ENCODE measurements at regions not wholly inside any gene's neighbourhood (a gene's known extent, or its start where the extent isn't known, plus 50 kb on each side); places are given as distances from the start of the nearest gene placed in this dataset.
"Not testable (repeated sequence)": the region's sequence is repeated elsewhere in the genome, so short reads cannot be mapped to it uniquely, and the experiment has no call there.

- H3K27me3 ChIP-seq (ENCODE audit: control insufficient read depth, insufficient read depth, low read length) = no peaks in the 10 kb centered on the region
- ChIA-PET CTCF (no interaction called here), POLR2A (no interaction called here)
- TF ChIP-seq POLR2AphosphoS5 (IDR thresholded peaks at IDR 0.05; ENCODE audit: low read depth, low read length) (no peak), TCF7L2 (IDR thresholded peaks at IDR 0.05; ENCODE audit: low read depth, low read length) (no peak), REST (IDR thresholded peaks at IDR 0.05; ENCODE audit: insufficient read depth in 1 of 2, low read depth in 2 of 2, low read length in 1 of 2) (no peak), CTCF (IDR thresholded peaks at IDR 0.05) (no peak), SIN3A (IDR thresholded peaks at IDR 0.05; ENCODE audit: borderline replicate concordance, insufficient read depth, low read depth, low read length) (no peak)
- ATAC-seq = no peak
- no peaks in the 10 kb centered on the region for H3K4me1 ChIP-seq (ENCODE audit: control insufficient read depth, insufficient read depth, low read length)
- no TSS peak for BruUV-seq (replicated peaks)
- no peaks in the 10 kb centered on the region for H3K36me3 ChIP-seq (ENCODE audit: control insufficient read depth, insufficient read depth, low read length)
- no peak overlapping the region for H3K27ac ChIP-seq (ENCODE audit: low read length)
- H3K9me3 ChIP-seq (ENCODE audit: control insufficient read depth, insufficient read depth, low read depth, low read length) = no peaks in the 10 kb centered on the region
- in situ Hi-C loops (cut with HindIII; ENCODE audit: low pct_unique_long_range_greater_than_20kb, low sequenced_read_pairs) (no loop called here), intact Hi-C loops (cut with micrococcal nuclease; ENCODE audit: unreplicated experiment) (no loop called here)
- no peak for DNase-seq (ENCODE audit: low read depth, low spot score)
- no peak overlapping the region for H3K4me3 ChIP-seq (ENCODE audit: low read depth in 2 of 2, low read length in 2 of 2)
Measured at GRCh38 chr16:79946252-79946651, 345.7 kb upstream of the MAF start.

DNA sequence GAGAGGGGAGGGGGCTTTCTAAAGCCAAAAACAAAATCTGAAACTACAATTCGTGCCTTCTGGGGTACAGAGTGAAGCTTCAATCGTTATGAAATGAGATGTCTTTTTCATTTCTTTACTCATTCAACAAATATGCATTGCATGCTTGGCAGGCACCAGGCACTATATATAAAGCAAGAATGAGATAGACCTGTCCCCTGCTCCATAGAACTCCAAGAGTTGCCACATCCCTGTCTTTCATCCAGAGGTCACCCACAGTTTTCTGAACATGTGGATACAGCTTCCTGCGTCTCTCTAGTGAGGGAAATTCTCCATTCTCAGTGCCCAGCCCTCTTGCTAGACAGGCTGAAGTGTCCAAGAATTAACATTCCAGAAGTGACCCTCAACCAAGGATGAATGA is 343.2 kb upstream of the MAF start:
- TF ChIP-seq SIN3A (IDR thresholded peaks at IDR 0.05; ENCODE audit: borderline replicate concordance, insufficient read depth, low read depth, low read length) = no peak

DNA sequence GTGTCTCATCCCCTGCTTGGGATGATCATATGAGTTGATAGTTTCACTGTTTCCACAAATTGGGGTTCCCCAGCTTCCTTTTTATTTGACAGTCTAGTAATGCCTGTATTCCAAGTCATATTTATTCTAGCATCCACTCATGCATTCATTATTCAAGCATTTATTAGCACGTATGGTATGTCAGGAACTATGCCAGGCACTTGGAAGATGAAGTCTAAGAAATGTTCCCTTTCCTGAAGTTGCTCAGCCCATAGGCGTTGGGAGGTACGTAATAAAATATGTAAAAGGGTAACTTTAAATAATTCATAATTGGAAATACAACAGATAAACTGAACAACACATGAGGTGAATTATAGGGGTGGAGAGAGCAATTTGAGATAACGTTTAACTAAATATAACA is 338.0 kb upstream of the MAF start:
- no peak for DNase-seq (ENCODE audit: low read depth, low spot score)
- Histone ChIP-seq H3K4me1 (ENCODE audit: control insufficient read depth, insufficient read depth, low read length) (no peaks in the 10 kb centered on the region), H3K27me3 (ENCODE audit: control insufficient read depth, insufficient read depth, low read length) (no peaks in the 10 kb centered on the region), H3K4me3 (ENCODE audit: low read depth in 2 of 2, low read length in 2 of 2) (no peak overlapping the region), H3K9me3 (ENCODE audit: control insufficient read depth, insufficient read depth, low read depth, low read length) (no peaks in the 10 kb centered on the region), H3K36me3 (ENCODE audit: control insufficient read depth, insufficient read depth, low read length) (no peaks in the 10 kb centered on the region), H3K27ac (ENCODE audit: low read length) (no peak overlapping the region)
- ChIA-PET POLR2A (no interaction called here), CTCF (no interaction called here)
- intact Hi-C loops (cut with micrococcal nuclease; ENCODE audit: unreplicated experiment) (no loop called here), in situ Hi-C loops (cut with HindIII; ENCODE audit: low pct_unique_long_range_greater_than_20kb, low sequenced_read_pairs) (no loop called here)
- BruUV-seq (replicated peaks) = no TSS peak
- ATAC-seq = no peak
- no peak for TF ChIP-seq REST (IDR thresholded peaks at IDR 0.05; ENCODE audit: insufficient read depth in 1 of 2, low read depth in 2 of 2, low read length in 1 of 2)
- no peak for TF ChIP-seq POLR2AphosphoS5 (IDR thresholded peaks at IDR 0.05; ENCODE audit: low read depth, low read length)
- TF ChIP-seq CTCF (IDR thresholded peaks at IDR 0.05) = no peak
- TF ChIP-seq SIN3A (IDR thresholded peaks at IDR 0.05; ENCODE audit: borderline replicate concordance, insufficient read depth, low read depth, low read length) = no peak
- TF ChIP-seq TCF7L2 (IDR thresholded peaks at IDR 0.05; ENCODE audit: low read depth, low read length) = no peak

More for the DNA sequence above, 343.2 kb upstream of the MAF start:
- no peak for ATAC-seq
- H3K27ac ChIP-seq (ENCODE audit: low read length) = no peak overlapping the region
- intact Hi-C loops (cut with micrococcal nuclease; ENCODE audit: unreplicated experiment) (no loop called here), in situ Hi-C loops (cut with HindIII; ENCODE audit: low pct_unique_long_range_greater_than_20kb, low sequenced_read_pairs) (no loop called here)
- no peaks in the 10 kb centered on the region for H3K27me3 ChIP-seq (ENCODE audit: control insufficient read depth, insufficient read depth, low read length)
- H3K4me1 ChIP-seq (ENCODE audit: control insufficient read depth, insufficient read depth, low read length) = no peaks in the 10 kb centered on the region
- no peak for DNase-seq (ENCODE audit: low read depth, low spot score)
- no peak overlapping the region for H3K4me3 ChIP-seq (ENCODE audit: low read depth in 2 of 2, low read length in 2 of 2)
- no peaks in the 10 kb centered on the region for H3K36me3 ChIP-seq (ENCODE audit: control insufficient read depth, insufficient read depth, low read length)
- CTCF ChIA-PET = no interaction called here
- H3K9me3 ChIP-seq (ENCODE audit: control insufficient read depth, insufficient read depth, low read depth, low read length) = no peaks in the 10 kb centered on the region
- BruUV-seq (replicated peaks) = no TSS peak
- POLR2A ChIA-PET = no interaction called here

GRCh38 chr16:79937671-79938070 is 337.1 kb upstream of the MAF start:
- H3K27ac ChIP-seq (ENCODE audit: low read length); H3K4me3 ChIP-seq (ENCODE audit: low read depth in 2 of 2, low read length in 2 of 2); in situ Hi-C loops (cut with HindIII; ENCODE audit: low pct_unique_long_range_greater_than_20kb, low sequenced_read_pairs); H3K9me3 ChIP-seq (ENCODE audit: control insufficient read depth, insufficient read depth, low read depth, low read length); H3K36me3 ChIP-seq (ENCODE audit: control insufficient read depth, insufficient read depth, low read length); H3K4me1 ChIP-seq (ENCODE audit: control insufficient read depth, insufficient read depth, low read length); H3K27me3 ChIP-seq (ENCODE audit: control insufficient read depth, insufficient read depth, low read length); DNase-seq (ENCODE audit: low read depth, low spot score); BruUV-seq (replicated peaks); ATAC-seq; intact Hi-C loops (cut with micrococcal nuclease; ENCODE audit: unreplicated experiment); POLR2A ChIA-PET: not testable (repeated sequence)
- CTCF ChIA-PET = interaction anchor here (0.7 kb wide), 1 partner anchor 114 kb away, joined by 5 read pairs; no protein-coding TSS in a partner anchor
